Loucy (cell line): ENCODE measurements at regions not wholly inside any gene's neighbourhood (a gene's known extent, or its start where the extent isn't known, plus 50 kb on each side); places are given as distances from the start of the nearest gene placed in this dataset.

Experiments
- H2AFZ ChIP-seq: fragments of 200-600 bp; sonication (generic); 2 replicates; pipeline ENCODE4 v1.6.0; 2016; ENCODE audit warnings: antibody characterized with exemption, mild to moderate bottlenecking, low read length, moderate library complexity
- H3F3A ChIP-seq: fragments of 200-600 bp; 2 replicates; pipeline ENCODE4 v1.6.0; 2016; ENCODE audit warnings: antibody characterized with exemption, low read depth, mild to moderate bottlenecking
- H3K27me3 ChIP-seq: fragments of 200-600 bp; sonication (generic); 2 replicates; pipeline ENCODE4 v1.6.1; 2014; ENCODE audit warnings: low read length, mild to moderate bottlenecking; ENCODE audit not compliant: insufficient read depth, poor library complexity, severe bottlenecking
- H3K36me3 ChIP-seq: fragments of 200-600 bp; sonication (generic); 2 replicates; pipeline ENCODE4 v1.6.1; 2016; ENCODE audit warnings: low read length; ENCODE audit not compliant: insufficient read depth
- H3K4me1 ChIP-seq: fragments of 200-600 bp; sonication (generic); 2 replicates; pipeline ENCODE4 v1.5.1; 2014; ENCODE audit warnings: low read length, mild to moderate bottlenecking; ENCODE audit not compliant: insufficient read depth, poor library complexity, severe bottlenecking
- H3K4me2 ChIP-seq: fragments of 200-600 bp; sonication (generic); 2 replicates; pipeline ENCODE4 v1.6.0; 2014; ENCODE audit warnings: antibody characterized with exemption, low read length, low read depth, mild to moderate bottlenecking; ENCODE audit not compliant: poor library complexity, severe bottlenecking
- H3K4me3 ChIP-seq: fragments of 200-600 bp; sonication (generic); 2 replicates; pipeline ENCODE4 v1.5.1; 2014; ENCODE audit warnings: low read length, mild to moderate bottlenecking, mixed read lengths; ENCODE audit not compliant: poor library complexity, severe bottlenecking
- H3K79me2 ChIP-seq: fragments of 200-600 bp; sonication (generic); 2 replicates; pipeline ENCODE4 v1.6.1; 2014; ENCODE audit warnings: low read length; ENCODE audit not compliant: insufficient read depth
- H3K9ac ChIP-seq: fragments of 200-600 bp; sonication (generic); 2 replicates; pipeline ENCODE4 v1.6.0; 2014; ENCODE audit warnings: mild to moderate bottlenecking, low read depth, low read length, moderate library complexity; ENCODE audit not compliant: poor library complexity, severe bottlenecking
- H3K9me2 ChIP-seq: fragments of 200-600 bp; sonication (generic); replicated peaks from 2 replicates; pipeline ENCODE4 v1.6.1; 2016; ENCODE audit warnings: low read depth, low read length, mixed read lengths
- H3K9me3 ChIP-seq: fragments of 200-600 bp; sonication (generic); 2 replicates; pipeline ENCODE4 v1.6.1; 2014; ENCODE audit warnings: mild to moderate bottlenecking, antibody characterized with exemption, low read length, low read depth; ENCODE audit not compliant: insufficient read depth
- H4K20me1 ChIP-seq: fragments of 200-600 bp; sonication (generic); 2 replicates; pipeline ENCODE4 v1.6.0; 2014; ENCODE audit warnings: antibody characterized with exemption, low read length, mild to moderate bottlenecking; ENCODE audit not compliant: insufficient read depth, poor library complexity, severe bottlenecking
- EZH2phosphoT487 ChIP-seq: fragments of 200-600 bp; IDR thresholded peaks from 2 replicates; pipeline ENCODE4 v1.6.1; 2018; ENCODE audit warnings: antibody characterized with exemption, mild to moderate bottlenecking, moderate library complexity, borderline replicate concordance
- TF ChIP-seq, protein P1 (sequence below): fragments of 200-600 bp; sonication (generic); conservative IDR thresholded peaks from 2 replicates; pipeline ENCODE4 v1.5.1; 2014; ENCODE audit warnings: mild to moderate bottlenecking, antibody characterized with exemption, low read length

DNA sequence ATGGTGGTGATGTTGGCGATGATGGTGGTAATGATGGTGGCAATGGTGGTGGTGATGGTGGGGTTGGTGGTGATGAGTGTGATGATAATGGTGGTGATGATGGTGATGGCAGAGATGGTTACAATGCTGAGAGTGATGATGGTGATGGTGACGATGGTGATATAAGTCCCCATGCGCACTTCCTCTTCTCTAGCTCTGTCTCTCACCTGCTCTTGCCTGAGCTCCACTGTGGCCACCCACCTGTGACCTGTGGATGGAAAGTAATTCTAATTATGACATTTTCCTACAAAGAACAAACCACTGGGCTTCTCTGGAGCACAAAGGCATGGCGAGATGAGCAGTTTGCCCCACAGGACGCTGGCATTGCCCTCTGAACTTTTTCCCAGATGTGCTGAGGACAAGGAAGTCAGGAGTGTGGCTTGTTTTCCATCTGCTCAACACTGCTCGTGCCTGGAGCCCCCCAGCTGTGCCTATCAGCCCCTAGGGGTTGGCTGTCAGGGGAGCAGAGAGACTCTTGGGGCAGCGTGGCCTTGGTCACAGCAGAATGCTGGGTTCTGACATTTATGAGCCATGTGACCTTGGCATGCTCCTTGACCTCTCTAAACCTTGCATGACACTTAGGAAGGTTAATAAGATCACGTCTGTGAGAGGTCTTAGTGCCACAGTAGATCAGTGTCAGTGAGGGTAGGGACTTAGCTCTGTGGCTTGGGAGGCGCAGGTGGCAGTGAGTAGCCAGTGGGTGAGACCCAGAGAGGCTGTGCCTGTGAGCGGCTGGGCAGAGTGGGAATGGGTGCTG lies 68.4 kb downstream of the RRM2 start:
- TF ChIP-seq, protein P1, sequence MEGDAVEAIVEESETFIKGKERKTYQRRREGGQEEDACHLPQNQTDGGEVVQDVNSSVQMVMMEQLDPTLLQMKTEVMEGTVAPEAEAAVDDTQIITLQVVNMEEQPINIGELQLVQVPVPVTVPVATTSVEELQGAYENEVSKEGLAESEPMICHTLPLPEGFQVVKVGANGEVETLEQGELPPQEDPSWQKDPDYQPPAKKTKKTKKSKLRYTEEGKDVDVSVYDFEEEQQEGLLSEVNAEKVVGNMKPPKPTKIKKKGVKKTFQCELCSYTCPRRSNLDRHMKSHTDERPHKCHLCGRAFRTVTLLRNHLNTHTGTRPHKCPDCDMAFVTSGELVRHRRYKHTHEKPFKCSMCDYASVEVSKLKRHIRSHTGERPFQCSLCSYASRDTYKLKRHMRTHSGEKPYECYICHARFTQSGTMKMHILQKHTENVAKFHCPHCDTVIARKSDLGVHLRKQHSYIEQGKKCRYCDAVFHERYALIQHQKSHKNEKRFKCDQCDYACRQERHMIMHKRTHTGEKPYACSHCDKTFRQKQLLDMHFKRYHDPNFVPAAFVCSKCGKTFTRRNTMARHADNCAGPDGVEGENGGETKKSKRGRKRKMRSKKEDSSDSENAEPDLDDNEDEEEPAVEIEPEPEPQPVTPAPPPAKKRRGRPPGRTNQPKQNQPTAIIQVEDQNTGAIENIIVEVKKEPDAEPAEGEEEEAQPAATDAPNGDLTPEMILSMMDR: no peak
- no peak for TF ChIP-seq EZH2phosphoT487
- Histone ChIP-seq H3K4me2 (no peak overlapping the region), H3K4me3 (no peak overlapping the region), H3K4me1 (no peaks in the 10 kb centered on the region), H3K9me2 (no peaks in the 10 kb centered on the region), H3K79me2 (peaks cover 18% of the 10 kb centered on the region; the same call in 1 of the 2 replicates), H3K27me3 (no peaks in the 10 kb centered on the region), H2AFZ (no peak overlapping the region), H3K9me3 (no peaks in the 10 kb centered on the region), H4K20me1 (no peaks in the 10 kb centered on the region), H3K9ac (no peak overlapping the region), H3K36me3 (peaks cover 56% of the 10 kb centered on the region; the same call in 1 of the 2 replicates), H3F3A (no peaks in the 10 kb centered on the region)

GRCh38 chr2:10191554-10191953 lies 69.0 kb downstream of the RRM2 start:
- H3K4me2 ChIP-seq: no peak overlapping the region
- H4K20me1 ChIP-seq: no peaks in the 10 kb centered on the region
- H2AFZ ChIP-seq: no peak overlapping the region
- no peaks in the 10 kb centered on the region for H3F3A ChIP-seq
- peaks cover 59% of the 10 kb centered on the region; the same call in 1 of the 2 replicates for H3K36me3 ChIP-seq
- H3K27me3 ChIP-seq: no peaks in the 10 kb centered on the region
- no peaks in the 10 kb centered on the region for H3K9me3 ChIP-seq
- H3K9ac ChIP-seq: no peak overlapping the region
- peaks cover 18% of the 10 kb centered on the region; the same call in 1 of the 2 replicates for H3K79me2 ChIP-seq
- no peaks in the 10 kb centered on the region for H3K4me1 ChIP-seq
- no peak overlapping the region for H3K4me3 ChIP-seq
- TF ChIP-seq EZH2phosphoT487: no peak
- TF ChIP-seq, protein P1: no peak
- no peaks in the 10 kb centered on the region for H3K9me2 ChIP-seq

GRCh38 chr2:10192392-10193015 lies 70.0 kb downstream of the RRM2 start:
- no peak overlapping the region for H2AFZ ChIP-seq
- no peaks in the 10 kb centered on the region for H3K27me3 ChIP-seq
- H3K4me3 ChIP-seq: no peak overlapping the region
- no peak overlapping the region for H3K4me2 ChIP-seq
- TF ChIP-seq EZH2phosphoT487: no peak
- TF ChIP-seq, protein P1: no peak
- peaks cover 18% of the 10 kb centered on the region; the same call in 1 of the 2 replicates for H3K79me2 ChIP-seq
- no peaks in the 10 kb centered on the region for H4K20me1 ChIP-seq
- H3K4me1 ChIP-seq: no peaks in the 10 kb centered on the region
- H3K9ac ChIP-seq: no peak overlapping the region
- no peaks in the 10 kb centered on the region for H3F3A ChIP-seq
- no peaks in the 10 kb centered on the region for H3K9me3 ChIP-seq
- no peaks in the 10 kb centered on the region for H3K9me2 ChIP-seq
- H3K36me3 ChIP-seq: peaks cover 51% of the 10 kb centered on the region; the same call in 1 of the 2 replicates
